GM08714 (cell line): ENCODE measurements at regions not wholly inside any gene's neighbourhood (a gene's known extent, or its start where the extent isn't known, plus 50 kb on each side); places are given as distances from the start of the nearest gene placed in this dataset.

Experiments
- H3K4me3 ChIP-seq: fragments of 200-500 bp; sonication (Bioruptor generic); 2 replicates; pipeline ENCODE4 v1.5.1; 2014; ENCODE audit warnings: mild to moderate bottlenecking, low read length, inconsistent platforms
- ZNF274 ChIP-seq: IDR thresholded peaks from 2 replicates; pipeline ENCODE4 v1.6.1; 2012; ENCODE audit warnings: mild to moderate bottlenecking, low read depth, low read length

DNA sequence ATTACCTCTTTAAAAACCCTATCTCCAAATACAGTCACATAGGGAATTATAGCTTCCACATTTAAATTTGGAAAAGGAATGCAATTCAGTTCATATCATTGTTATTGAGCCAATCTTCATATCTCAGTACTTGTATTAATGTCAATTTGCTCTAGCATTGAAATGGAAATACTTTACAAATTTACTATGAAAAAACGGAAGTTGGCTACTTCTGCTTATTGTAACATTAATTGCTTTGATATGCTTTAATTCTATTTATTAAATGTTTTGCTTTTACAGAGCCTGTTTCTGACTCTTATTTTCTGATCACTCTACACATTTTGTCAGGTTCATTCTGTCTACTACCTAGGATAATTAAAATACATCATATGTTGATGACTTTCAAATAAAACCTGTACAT lies 412.6 kb downstream of the KCNJ3 start:
- no peak overlapping the region for H3K4me3 ChIP-seq
- no peak for TF ChIP-seq ZNF274

DNA sequence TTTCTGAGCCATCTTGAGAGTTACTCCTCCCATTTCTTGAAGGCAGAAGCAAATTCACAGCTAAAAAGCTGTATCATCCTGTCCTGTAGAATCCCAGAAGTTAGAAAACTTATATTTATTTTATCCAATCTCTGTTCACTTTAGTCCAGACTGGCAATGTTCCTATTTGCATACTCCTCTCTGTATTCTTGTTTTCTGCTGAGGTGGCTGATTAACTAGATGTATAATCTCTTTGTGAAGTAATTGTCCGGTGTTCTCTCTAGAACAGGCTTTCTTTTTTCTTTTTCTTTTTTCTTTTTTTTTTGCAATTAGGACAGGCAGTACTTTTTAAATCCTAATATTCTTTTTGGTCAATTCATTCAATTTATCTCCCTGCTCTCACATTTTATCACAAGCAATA lies 411.0 kb downstream of the KCNJ3 start:
- no peak for TF ChIP-seq ZNF274

DNA sequence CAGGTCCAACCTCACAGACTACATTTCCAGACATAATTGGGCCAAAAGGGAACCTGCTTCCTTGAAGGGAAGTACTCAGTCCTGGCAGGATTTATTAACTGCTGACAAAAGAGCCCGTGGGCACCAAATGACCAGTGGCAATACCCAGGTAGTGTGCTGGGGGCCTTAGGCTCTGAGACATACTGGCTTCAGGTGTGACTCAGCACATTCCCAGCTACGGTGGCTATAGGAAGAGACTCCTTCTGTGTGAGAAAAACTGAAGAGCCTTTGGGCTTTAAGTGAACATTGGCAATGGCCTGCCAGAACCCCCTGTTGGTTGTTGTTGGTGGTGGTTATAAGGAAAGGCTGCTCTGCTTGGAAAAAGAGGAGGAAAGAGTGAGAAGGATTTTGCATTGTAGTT lies 401.8 kb downstream of the KCNJ3 start:
- H3K4me3 ChIP-seq: no peak overlapping the region
- no peak for TF ChIP-seq ZNF274

More for the DNA sequence above, 411.0 kb downstream of the KCNJ3 start:
- no peak overlapping the region for H3K4me3 ChIP-seq

GRCh38 chr2:155099784-155100183 lies 401.3 kb downstream of the KCNJ3 start:
- H3K4me3 ChIP-seq: no peak overlapping the region
- TF ChIP-seq ZNF274: no peak

GRCh38 chr2:155095613-155096012 lies 397.1 kb downstream of the KCNJ3 start:
- H3K4me3 ChIP-seq: no peak overlapping the region
- no peak for TF ChIP-seq ZNF274

DNA sequence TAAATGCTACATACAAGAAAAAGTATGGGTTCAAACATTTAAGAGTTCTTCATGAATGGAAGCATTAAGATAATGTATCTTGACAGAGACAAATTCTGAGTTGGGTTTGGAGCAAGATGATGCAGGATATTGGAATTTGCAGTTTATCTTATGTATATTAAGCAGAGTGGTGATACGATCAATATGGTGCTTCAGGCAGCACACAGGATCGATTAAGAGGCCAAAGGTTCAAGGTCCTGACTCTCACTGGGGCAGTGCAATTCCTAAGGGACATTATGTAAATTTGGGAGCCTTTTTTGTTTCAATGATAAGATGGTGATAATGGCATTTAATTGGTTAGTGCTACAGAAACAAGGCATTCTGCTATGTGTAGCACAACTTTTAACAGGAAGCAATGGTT lies 381.9 kb downstream of the KCNJ3 start:
- TF ChIP-seq ZNF274: no peak
- H3K4me3 ChIP-seq: no peak overlapping the region

GRCh38 chr2:155070489-155070888 lies 372.0 kb downstream of the KCNJ3 start:
- no peak for TF ChIP-seq ZNF274
- no peak overlapping the region for H3K4me3 ChIP-seq

DNA sequence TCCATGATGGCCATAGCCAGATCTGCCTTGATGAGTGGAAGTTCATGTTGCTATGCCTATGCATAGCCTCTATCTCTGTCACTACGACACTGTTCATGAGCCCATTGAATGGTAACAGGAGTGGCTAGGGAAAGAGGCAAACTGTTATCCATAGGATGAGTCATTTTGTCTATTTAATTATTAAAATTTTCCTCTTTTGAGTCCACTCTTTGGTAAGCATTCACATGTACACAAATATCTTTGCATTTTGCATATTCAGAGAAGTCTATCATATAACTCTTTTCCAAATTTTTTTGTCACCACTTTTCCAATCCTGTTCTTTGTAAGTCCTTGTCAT lies 364.4 kb downstream of the KCNJ3 start:
- no peak for TF ChIP-seq ZNF274
- H3K4me3 ChIP-seq: no peak overlapping the region

- no peak overlapping the region for H3K4me3 ChIP-seq
- no peak for TF ChIP-seq ZNF274
Measured at GRCh38 chr2:155062250-155062921, 363.9 kb downstream of the KCNJ3 start.

DNA sequence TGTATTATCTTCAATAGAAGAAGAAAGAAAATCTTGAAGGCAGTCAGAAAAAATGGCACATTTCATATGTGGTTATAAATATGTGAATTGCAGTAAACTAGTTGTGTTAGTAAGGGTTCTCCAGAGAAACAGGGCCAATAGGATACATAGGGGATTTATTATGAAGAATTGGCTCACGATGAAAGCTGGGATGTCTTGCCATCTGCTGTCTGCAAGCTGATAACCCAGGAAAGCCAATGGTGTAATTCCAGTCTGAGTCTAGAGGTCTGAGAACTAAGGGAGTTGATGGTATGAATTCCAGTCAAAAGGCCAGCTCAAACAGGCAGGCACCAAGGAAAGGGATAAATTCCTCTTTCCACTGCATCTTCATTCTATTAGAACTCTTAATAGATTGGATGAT lies 362.4 kb downstream of the KCNJ3 start:
- H3K4me3 ChIP-seq: no peak overlapping the region
- no peak for TF ChIP-seq ZNF274

DNA sequence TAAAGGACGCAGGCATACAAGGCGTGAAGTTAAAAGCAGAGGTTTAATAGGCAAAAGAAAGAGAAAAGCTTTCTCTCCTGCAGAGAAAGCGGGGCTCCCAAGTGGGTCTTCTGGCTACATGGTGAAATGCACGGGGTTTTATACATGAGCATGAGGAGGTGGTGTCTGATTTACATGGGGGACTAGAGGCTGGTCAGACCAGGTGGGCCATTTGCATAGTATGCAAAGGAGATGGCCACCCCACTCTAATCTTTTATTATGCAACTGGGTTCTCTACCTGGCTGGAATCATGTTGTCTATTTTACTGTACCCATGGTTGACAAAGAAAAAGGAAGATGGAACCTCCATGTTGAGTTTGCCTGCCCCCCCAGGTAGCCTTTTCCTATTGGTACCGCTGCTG lies 356.2 kb downstream of the KCNJ3 start:
- no peak overlapping the region for H3K4me3 ChIP-seq
- no peak for TF ChIP-seq ZNF274

GRCh38 chr2:155043097-155043496 lies 344.6 kb downstream of the KCNJ3 start:
- no peak for TF ChIP-seq ZNF274
- H3K4me3 ChIP-seq: no peak overlapping the region

DNA sequence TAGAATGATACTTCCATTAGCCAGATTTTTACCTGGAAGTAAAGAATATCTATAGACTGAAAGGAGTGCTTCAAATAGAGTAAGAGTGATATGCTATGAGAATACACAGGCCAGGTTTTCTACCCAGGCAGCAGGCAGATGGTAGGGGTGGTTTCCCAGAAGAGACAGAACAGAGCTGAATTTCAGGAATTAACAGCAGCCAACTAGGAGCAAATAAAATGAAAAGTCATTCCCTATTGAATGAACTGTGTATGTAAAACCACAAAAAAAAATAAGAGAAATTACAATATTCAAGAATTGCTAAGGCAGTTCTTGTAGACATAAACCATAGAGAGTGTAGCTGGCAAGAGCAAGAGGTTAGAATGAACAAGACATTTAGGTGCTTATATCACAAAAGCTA lies 336.8 kb downstream of the KCNJ3 start:
- no peak for TF ChIP-seq ZNF274
- H3K4me3 ChIP-seq: no peak overlapping the region

DNA sequence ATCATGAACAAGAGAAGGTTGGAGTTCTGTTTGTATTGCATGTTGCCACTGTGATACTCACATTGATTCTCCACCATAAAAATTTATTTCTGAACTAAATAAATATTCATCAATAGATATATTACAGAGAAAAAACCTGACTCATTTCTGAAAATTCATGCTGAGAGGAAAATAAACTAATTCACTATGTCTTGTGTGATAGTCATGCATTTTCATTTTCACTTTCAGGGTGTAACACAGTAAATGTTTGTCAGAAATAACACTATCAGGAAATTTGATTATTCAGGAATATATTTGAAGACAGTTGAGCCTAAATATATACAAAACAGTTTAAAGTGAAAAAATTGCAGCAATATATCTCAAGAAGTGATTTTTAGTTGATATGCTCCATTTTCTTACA lies 335.2 kb downstream of the KCNJ3 start:
- TF ChIP-seq ZNF274: no peak
- H3K4me3 ChIP-seq: no peak overlapping the region

DNA sequence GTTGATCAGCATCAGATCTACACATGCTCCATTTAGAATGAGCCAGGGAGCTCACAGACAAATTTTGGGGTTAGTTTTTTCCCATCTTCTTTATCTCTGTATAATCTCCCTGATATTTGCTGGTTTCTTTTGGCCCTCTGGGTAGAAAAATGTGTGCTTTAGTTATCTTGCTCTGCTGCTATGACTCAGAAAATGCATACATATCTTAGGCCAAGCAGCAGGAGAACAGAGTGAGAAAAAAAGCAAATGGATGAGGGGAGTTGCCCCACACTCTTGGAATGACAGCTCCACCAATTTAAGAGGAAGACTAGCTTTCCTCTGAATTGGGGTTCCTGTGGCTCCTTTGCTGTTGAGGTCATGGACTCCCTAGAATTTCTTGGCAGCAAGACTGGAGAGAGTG lies 331.8 kb downstream of the KCNJ3 start:
- no peak for TF ChIP-seq ZNF274
- H3K4me3 ChIP-seq: no peak overlapping the region

DNA sequence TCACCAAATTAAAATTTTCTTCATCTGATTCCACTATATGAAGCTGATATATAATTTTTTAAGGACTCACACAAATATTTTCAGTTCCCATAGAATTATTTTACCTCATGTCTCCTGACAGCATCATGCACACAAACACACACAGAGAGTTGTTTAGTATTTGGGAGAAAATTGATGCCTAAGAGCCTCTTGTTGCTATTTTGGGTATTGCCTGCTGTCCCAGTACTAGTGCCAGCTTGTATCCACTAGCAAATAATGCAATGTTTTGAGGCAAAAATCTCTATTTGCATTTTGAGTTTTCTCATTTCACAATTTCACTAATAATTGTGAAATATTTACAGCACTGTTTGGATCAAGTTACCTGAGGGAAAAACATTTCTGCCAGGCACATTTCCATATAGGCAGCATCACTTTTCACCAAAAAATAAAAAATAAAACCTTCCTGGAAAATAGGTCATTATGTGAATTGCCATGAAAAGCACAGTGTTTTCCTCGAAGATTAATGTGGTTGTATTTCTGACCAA lies 328.2 kb downstream of the KCNJ3 start:
- no peak overlapping the region for H3K4me3 ChIP-seq
- TF ChIP-seq ZNF274: no peak
